ENCODE measurements at regions not wholly inside any gene's neighbourhood (a gene's known extent, or its start where the extent isn't known, plus 50 kb on each side); places are given as distances from the start of the nearest gene placed in this dataset.

GRCh38 chr20:60206259-60206658, 248.0 kb downstream of the CDH26 start:
- Histone ChIP-seq H4K8ac (ENCODE audit: extremely low read depth, insufficient read depth, low read length) (no peak overlapping the region), H3K56ac (replicated peaks; ENCODE audit: insufficient read length, low read depth, low read length) (no peak overlapping the region), H3K4me2 (ENCODE audit: insufficient read depth in 1 of 2, low read depth in 2 of 2, low read length in 2 of 2) (no peak overlapping the region), H3K23me2 (ENCODE audit: low read depth, low read length) (no peaks in the 10 kb centered on the region), H3K18ac (ENCODE audit: extremely low read depth, low read length) (no peak overlapping the region), H3K4me1 (replicated peaks in 1 of 4; ENCODE audit: control insufficient read depth in 3 of 4, insufficient read depth in 4 of 4, low read length in 3 of 4) (no peaks in the 10 kb centered on the region), H3K14ac (ENCODE audit: insufficient read length) (no peak overlapping the region), H2BK120ac (replicated peaks; ENCODE audit: low read depth, low read length) (no peak overlapping the region), H2BK5ac (ENCODE audit: low read depth, low read length) (no peak overlapping the region), H3K79me2 (ENCODE audit: control insufficient read depth in 1 of 2, insufficient read depth in 2 of 2, low read length in 2 of 2) (no peaks in the 10 kb centered on the region), H2BK20ac (ENCODE audit: low read length) (no peak overlapping the region), H3K4ac (replicated peaks; ENCODE audit: insufficient read length, low read depth, low read length) (no peak overlapping the region), H4K5ac (ENCODE audit: insufficient read length, low read depth, low read length) (no peak overlapping the region), H3K27ac (ENCODE audit: low read depth, low read length) (no peak overlapping the region), H3K9me3 (ENCODE audit: insufficient read depth in 2 of 2, low read depth in 1 of 2, low read length in 1 of 2) (no peaks in the 10 kb centered on the region), H3K79me1 (ENCODE audit: low read depth, low read length) (no peaks in the 10 kb centered on the region), H4K91ac (replicated peaks; ENCODE audit: insufficient read length, low read length) (no peak overlapping the region), H3K36me3 (ENCODE audit: control insufficient read depth in 2 of 4, insufficient read depth in 4 of 4, low read length in 3 of 4) (no peaks in the 10 kb centered on the region), H3K4me3 (ENCODE audit: extremely low read depth in 1 of 4, insufficient read depth in 2 of 4, low read depth in 3 of 4, low read length in 4 of 4) (no peak overlapping the region), H2BK15ac (ENCODE audit: low read length) (no peak overlapping the region), H4K20me1 (replicated peaks in 1 of 2; ENCODE audit: control insufficient read depth in 1 of 2, insufficient read depth in 2 of 2, low read length in 2 of 2) (no peaks in the 10 kb centered on the region), H3K9ac (replicated peaks in 1 of 4; ENCODE audit: extremely low read depth in 1 of 4, low read depth in 3 of 4, low read length in 3 of 4) (no peak overlapping the region), H2AFZ (ENCODE audit: low read length) (no peak overlapping the region), H2AK5ac (ENCODE audit: low read depth, low read length) (no peak overlapping the region), H3K23ac (ENCODE audit: insufficient read length) (no peak overlapping the region), H2BK12ac (ENCODE audit: low read depth, low read length) (no peak overlapping the region), H3K27me3 (replicated peaks in 1 of 4; ENCODE audit: control insufficient read depth in 3 of 4, extremely low read depth in 1 of 4, insufficient read depth in 3 of 4, low read length in 3 of 4) (no peaks in the 10 kb centered on the region)
- TF ChIP-seq RAD21 (IDR thresholded peaks at IDR 0.05 in 1 of 2, conservative IDR thresholded peaks at IDR 0.05 in 1 of 2; ENCODE audit: low read depth in 2 of 2, low read length in 2 of 2) = peak; percentile 49 to 61
- no peak for TF ChIP-seq ATF3 (IDR thresholded peaks at IDR 0.05; ENCODE audit: insufficient read depth, low read depth, low read length)
- no peak for TF ChIP-seq POLR2AphosphoS5 (IDR thresholded peaks at IDR 0.05; ENCODE audit: low read depth, low read length)
- no peak for TF ChIP-seq TBP (IDR thresholded peaks at IDR 0.05; ENCODE audit: low read depth, low read length)
- peak; percentile 14 to 58 (median 52) for TF ChIP-seq CTCF (IDR thresholded peaks at IDR 0.05; ENCODE audit: control extremely low read depth in 1 of 3, insufficient read depth in 1 of 3, low read depth in 1 of 3, low read length in 3 of 3)
- TF ChIP-seq SP4 (IDR thresholded peaks at IDR 0.05; ENCODE audit: low read length) = no peak
- CTCF ChIA-PET (ENCODE audit: partially characterized antibody) = interaction anchor here (0.6 to 1.0 kb wide), 5 partner anchors 11 to 462 kb away, joined by 3 to 4 read pairs (median 3); no protein-coding TSS in a partner anchor
- FAIRE-seq = no peak
- POLR2A ChIA-PET (ENCODE audit: partially characterized antibody) = no interaction called here
- DNase-seq (ENCODE audit: low read depth in 1 of 2, low spot score in 2 of 2) = no peak
- WGBS, 2 experiments (ENCODE audit: extremely low coverage in 1 of 2, insufficient coverage in 1 of 2, insufficient read length in 1 of 2, insufficient replicate concordance in 2 of 2, low coverage in 1 of 2, low lambda C conversion rate in 2 of 2, missing lambda C conversion rate in 1 of 2) = 29% methylated on average over 3 of the region's 3 CpGs; no CpG with 5 or more reads in 1 of the 2 experiments

Measured in H1 (cell line).